ENCODE measurements at regions not wholly inside any gene's neighbourhood (a gene's known extent, or its start where the extent isn't known, plus 50 kb on each side); places are given as distances from the start of the nearest gene placed in this dataset.

DNA sequence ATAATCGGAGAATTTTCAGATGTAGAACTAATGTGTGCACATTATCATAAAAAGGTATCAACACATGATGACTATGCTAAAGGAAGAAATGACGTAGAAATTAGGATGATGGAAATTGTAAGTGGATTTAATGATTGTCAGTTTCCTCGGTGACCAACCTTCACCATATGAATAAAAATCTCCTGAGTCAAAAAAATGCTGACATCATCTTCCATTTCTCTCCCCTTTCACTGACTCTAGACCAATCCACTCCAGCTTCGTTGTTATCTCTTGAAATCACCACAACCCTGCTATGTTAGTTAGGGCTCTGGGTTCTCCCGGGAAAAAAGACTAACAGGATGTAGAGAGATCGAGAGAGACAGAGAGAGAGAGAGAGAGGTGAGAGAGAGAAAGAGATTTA lies 204.8 kb upstream of the KYNU start:
- TF ChIP-seq, protein P1, sequence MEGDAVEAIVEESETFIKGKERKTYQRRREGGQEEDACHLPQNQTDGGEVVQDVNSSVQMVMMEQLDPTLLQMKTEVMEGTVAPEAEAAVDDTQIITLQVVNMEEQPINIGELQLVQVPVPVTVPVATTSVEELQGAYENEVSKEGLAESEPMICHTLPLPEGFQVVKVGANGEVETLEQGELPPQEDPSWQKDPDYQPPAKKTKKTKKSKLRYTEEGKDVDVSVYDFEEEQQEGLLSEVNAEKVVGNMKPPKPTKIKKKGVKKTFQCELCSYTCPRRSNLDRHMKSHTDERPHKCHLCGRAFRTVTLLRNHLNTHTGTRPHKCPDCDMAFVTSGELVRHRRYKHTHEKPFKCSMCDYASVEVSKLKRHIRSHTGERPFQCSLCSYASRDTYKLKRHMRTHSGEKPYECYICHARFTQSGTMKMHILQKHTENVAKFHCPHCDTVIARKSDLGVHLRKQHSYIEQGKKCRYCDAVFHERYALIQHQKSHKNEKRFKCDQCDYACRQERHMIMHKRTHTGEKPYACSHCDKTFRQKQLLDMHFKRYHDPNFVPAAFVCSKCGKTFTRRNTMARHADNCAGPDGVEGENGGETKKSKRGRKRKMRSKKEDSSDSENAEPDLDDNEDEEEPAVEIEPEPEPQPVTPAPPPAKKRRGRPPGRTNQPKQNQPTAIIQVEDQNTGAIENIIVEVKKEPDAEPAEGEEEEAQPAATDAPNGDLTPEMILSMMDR (IDR thresholded peaks at IDR 0.05): no peak
- TF ChIP-seq POLR2A (IDR thresholded peaks at IDR 0.05): no peak

All from adrenal gland (tissue), 5 donors.